ENCODE measurements at regions not wholly inside any gene's neighbourhood (a gene's known extent, or its start where the extent isn't known, plus 50 kb on each side); places are given as distances from the start of the nearest gene placed in this dataset.

- ChIA-PET CTCF (no interaction called here), POLR2A (ENCODE audit: low non-redundant PET) (no interaction called here)
- no peak for DNase-seq (ENCODE audit: low spot score)
- no peak overlapping the region for H3K27ac ChIP-seq
- TF ChIP-seq, protein P1, sequence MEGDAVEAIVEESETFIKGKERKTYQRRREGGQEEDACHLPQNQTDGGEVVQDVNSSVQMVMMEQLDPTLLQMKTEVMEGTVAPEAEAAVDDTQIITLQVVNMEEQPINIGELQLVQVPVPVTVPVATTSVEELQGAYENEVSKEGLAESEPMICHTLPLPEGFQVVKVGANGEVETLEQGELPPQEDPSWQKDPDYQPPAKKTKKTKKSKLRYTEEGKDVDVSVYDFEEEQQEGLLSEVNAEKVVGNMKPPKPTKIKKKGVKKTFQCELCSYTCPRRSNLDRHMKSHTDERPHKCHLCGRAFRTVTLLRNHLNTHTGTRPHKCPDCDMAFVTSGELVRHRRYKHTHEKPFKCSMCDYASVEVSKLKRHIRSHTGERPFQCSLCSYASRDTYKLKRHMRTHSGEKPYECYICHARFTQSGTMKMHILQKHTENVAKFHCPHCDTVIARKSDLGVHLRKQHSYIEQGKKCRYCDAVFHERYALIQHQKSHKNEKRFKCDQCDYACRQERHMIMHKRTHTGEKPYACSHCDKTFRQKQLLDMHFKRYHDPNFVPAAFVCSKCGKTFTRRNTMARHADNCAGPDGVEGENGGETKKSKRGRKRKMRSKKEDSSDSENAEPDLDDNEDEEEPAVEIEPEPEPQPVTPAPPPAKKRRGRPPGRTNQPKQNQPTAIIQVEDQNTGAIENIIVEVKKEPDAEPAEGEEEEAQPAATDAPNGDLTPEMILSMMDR (conservative IDR thresholded peaks at IDR 0.05; ENCODE audit: low read depth): no peak
Observed at GRCh38 chr14:22189881-22190280, 399.1 kb downstream of the DAD1 start.

DNA sequence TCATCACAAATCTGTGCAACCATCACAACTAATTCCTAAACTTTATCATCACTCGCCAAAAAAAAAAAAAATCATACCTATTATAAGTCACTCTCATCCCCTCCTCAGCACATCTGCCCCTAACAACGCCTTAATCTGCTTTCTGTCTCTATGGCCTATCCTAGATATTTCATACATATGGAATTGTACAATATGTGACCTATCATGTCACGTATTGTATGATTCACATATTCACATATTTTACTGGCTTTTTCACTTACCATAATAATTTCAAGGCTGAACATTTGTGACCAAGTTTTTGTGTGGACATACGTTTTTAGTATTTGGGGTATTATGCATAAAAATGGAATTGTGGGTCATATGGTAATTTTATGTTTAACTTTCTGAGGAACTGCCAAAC is 400.7 kb downstream of the DAD1 start:
- TF ChIP-seq, protein P1 (conservative IDR thresholded peaks at IDR 0.05; ENCODE audit: low read depth): no peak

GRCh38 chr14:22185789-22186188 is 403.2 kb downstream of the DAD1 start:
- TF ChIP-seq, protein P1 (conservative IDR thresholded peaks at IDR 0.05; ENCODE audit: low read depth): no peak
- H3K27ac ChIP-seq: no peak overlapping the region
- DNase-seq (ENCODE audit: low spot score): no peak
- ChIA-PET CTCF (interaction anchor here (0.7 kb wide), 1 partner anchor 265 kb away, joined by 4 read pairs; no protein-coding TSS in a partner anchor), POLR2A (ENCODE audit: low non-redundant PET) (no interaction called here)

More for the DNA sequence above, 400.7 kb downstream of the DAD1 start:
- H3K27ac ChIP-seq: no peak overlapping the region
- CTCF ChIA-PET: no interaction called here
- POLR2A ChIA-PET (ENCODE audit: low non-redundant PET): no interaction called here
- no peak for DNase-seq (ENCODE audit: low spot score)

- POLR2A ChIA-PET (ENCODE audit: low non-redundant PET): no interaction called here
- DNase-seq (ENCODE audit: low spot score): no peak
- CTCF ChIA-PET: no interaction called here
- TF ChIP-seq, protein P1 (conservative IDR thresholded peaks at IDR 0.05; ENCODE audit: low read depth): no peak
- no peak overlapping the region for H3K27ac ChIP-seq
Observed at GRCh38 chr14:22185191-22185590, 403.8 kb downstream of the DAD1 start.

DNA sequence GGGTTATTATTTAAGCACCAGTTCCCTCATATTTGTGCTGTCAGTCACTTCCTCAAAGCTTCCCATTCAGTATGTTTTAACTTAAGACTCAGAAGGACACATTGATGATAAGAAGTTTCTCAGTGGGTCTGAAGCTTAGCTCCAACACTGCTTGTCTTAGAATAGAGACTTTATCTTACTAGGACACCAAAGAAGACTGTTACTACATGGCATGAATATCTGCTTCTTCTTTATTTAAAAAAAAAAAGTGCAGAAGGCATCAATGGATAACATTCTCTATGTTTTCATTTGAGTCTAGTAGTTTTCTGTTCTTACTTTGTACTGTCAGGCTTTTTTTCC is 404.2 kb downstream of the DAD1 start:
- TF ChIP-seq, protein P1 (conservative IDR thresholded peaks at IDR 0.05; ENCODE audit: low read depth): no peak
- no peak overlapping the region for H3K27ac ChIP-seq
- DNase-seq (ENCODE audit: low spot score): no peak
- ChIA-PET CTCF (no interaction called here), POLR2A (ENCODE audit: low non-redundant PET) (no interaction called here)

DNA sequence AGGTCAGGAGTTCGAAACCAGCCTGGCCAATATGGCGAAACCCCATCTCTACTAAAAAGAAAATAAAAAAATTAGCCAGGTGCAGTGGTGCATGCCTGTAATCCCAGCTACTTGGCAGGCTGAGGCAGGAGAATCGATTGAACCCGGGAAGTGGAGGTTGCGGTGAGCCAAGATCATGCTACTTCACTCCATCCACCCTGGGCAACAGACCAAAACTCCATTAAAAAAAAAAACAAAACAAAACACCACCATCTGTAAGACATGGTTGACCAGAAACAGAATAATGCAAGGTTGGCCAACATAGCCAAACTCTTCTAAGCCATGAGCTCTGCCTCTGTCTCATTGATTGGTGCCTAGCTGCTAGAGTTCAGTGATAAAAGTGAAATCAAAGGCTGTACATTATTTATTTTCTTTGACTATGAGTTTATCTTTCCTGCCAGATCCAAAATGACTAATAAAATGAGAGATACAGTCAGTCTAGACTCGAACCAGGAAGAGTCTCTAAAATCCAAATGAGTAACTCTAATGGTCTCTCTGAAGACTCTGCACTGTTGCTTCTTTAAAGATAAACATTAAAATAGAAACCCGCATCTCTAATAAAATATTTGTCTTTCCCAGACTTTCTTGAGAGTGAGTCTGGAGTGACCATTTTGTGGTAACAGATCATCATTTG is 404.7 kb downstream of the DAD1 start:
- no peak overlapping the region for H3K27ac ChIP-seq
- ChIA-PET CTCF (no interaction called here), POLR2A (ENCODE audit: low non-redundant PET) (no interaction called here)
- DNase-seq (ENCODE audit: low spot score): no peak
- TF ChIP-seq, protein P1 (conservative IDR thresholded peaks at IDR 0.05; ENCODE audit: low read depth): no peak
